SK-N-MC (cell line): ENCODE measurements at regions not wholly inside any gene's neighbourhood (a gene's known extent, or its start where the extent isn't known, plus 50 kb on each side); places are given as distances from the start of the nearest gene placed in this dataset.

Experiments used
- EZH2 ChIP-seq: fragments of 200-600 bp; sonication (generic); IDR thresholded peaks from one replicate; pipeline ENCODE4 v1.6.1; 2017; ENCODE audit warnings: antibody characterized with exemption
- FOXP2 ChIP-seq: optimal IDR thresholded peaks from 2 replicates; pipeline ENCODE3; 2011; ENCODE audit warnings: mild to moderate bottlenecking, moderate library complexity; ENCODE audit not compliant: insufficient read depth; ENCODE audit errors: extremely low read length, control extremely low read depth

- no peak for TF ChIP-seq EZH2
- no peak for TF ChIP-seq FOXP2
These were observed 593.9 kb upstream of the BTBD3 start for GRCh38 chr20:11323816-11324215.
